D721Med (cell line): ENCODE measurements at regions not wholly inside any gene's neighbourhood (a gene's known extent, or its start where the extent isn't known, plus 50 kb on each side); places are given as distances from the start of the nearest gene placed in this dataset.
"Not testable (repeated sequence)": the region's sequence is repeated elsewhere in the genome, so short reads cannot be mapped to it uniquely, and the experiment has no call there.

ENCODE experiments used
- DNase-seq: peaks from one replicate; pipeline ENCODE4 v3.0.0; 2011; ENCODE audit warnings: low spot score; ENCODE audit not compliant: insufficient read length
- FAIRE-seq: peaks from 2 replicates; lab custom pipeline; 2011; peaks lifted over from hg19 to GRCh38; lab: Jason Lieb, UNC
- TF ChIP-seq, protein P1 (sequence below): IDR thresholded peaks from 2 replicates; pipeline ENCODE4 v1.5.1; 2012; ENCODE audit warnings: mild to moderate bottlenecking, control low read depth; ENCODE audit not compliant: insufficient read depth; ENCODE audit errors: missing control alignments

DNA sequence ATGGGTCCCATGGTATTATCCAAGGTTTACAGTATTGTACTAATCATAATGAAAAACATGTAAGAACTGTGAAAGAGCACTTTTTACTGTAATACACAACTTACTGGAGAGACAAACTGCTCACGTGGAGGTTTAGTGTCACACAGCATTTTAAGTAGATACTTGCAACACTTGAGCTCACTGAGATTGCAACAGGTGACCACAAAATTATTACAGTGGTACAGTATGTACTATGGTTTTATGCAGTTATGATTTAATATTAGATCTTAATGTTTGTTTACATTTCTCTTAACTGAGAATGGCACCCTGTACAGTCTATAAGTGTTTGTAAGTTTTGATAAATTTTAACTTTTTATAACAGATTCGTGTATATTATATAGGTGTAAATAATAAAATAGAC, 118.6 kb upstream of the SKOR2 start:
- TF ChIP-seq, protein P1, sequence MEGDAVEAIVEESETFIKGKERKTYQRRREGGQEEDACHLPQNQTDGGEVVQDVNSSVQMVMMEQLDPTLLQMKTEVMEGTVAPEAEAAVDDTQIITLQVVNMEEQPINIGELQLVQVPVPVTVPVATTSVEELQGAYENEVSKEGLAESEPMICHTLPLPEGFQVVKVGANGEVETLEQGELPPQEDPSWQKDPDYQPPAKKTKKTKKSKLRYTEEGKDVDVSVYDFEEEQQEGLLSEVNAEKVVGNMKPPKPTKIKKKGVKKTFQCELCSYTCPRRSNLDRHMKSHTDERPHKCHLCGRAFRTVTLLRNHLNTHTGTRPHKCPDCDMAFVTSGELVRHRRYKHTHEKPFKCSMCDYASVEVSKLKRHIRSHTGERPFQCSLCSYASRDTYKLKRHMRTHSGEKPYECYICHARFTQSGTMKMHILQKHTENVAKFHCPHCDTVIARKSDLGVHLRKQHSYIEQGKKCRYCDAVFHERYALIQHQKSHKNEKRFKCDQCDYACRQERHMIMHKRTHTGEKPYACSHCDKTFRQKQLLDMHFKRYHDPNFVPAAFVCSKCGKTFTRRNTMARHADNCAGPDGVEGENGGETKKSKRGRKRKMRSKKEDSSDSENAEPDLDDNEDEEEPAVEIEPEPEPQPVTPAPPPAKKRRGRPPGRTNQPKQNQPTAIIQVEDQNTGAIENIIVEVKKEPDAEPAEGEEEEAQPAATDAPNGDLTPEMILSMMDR: no peak
- FAIRE-seq (no peak), DNase-seq (no peak)

DNA sequence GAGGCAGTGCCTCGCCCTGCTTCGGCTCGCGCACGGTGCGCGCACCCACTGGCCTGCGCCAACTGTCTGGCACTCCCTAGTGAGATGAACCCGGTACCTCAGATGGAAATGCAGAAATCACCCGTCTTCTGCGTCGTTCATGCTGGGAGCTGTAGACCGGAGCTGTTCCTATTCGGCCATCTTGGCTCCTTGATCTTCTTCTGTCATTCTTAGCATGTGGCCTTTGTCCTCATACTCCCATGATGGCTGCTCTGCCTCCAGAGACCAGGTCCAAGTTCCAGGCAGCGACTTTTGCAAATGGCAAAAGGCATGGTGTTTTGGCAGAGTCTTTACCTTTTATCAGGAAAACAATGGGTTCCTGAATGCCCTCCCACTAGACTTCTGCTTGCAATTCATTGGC, 102.6 kb upstream of the SKOR2 start:
- not testable (repeated sequence) for FAIRE-seq

DNA sequence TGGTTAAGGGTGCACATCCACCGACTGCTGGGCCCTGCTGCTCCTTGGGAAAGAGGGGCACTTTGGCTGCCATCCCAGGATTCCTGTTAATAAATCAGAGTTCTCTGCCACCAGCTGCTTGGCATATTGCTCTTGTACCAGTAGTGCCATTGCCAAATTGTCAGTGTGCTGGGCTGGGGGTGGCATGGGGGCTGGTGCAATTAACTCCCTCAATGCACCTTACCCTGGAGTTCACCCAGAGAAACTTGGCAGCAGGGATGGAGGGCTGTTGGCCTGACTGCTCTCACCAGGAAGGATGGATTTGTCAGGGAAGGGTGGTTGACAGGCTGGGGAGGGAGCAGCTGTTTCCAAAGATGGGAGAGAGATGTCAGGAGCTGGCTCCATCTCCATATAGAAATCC, 94.6 kb upstream of the SKOR2 start:
- FAIRE-seq (no peak), DNase-seq (no peak)
- TF ChIP-seq, protein P1: no peak

More for the DNA sequence above, 102.6 kb upstream of the SKOR2 start:
- DNase-seq: not testable (repeated sequence)

DNA sequence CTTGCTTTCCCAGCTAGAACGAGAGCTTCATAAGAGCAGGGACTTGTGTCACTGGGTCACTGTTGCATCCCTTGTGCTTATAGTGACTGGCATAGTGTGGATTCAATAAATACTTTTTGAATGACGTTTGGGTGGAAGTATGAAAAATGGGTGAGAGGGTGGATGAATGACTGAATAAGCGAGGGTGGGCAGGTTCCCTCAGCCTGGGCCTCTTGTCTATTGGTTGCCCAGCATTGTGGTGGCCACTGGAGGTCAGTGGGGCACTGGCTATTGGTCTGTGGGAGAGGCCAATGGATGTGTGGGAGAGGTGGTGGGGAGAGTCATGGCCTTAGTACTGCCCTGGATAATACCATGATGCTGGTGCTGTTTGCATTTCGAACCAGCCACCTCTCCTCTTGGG, 93.8 kb upstream of the SKOR2 start:
- no peak for FAIRE-seq
- TF ChIP-seq, protein P1: no peak

DNA sequence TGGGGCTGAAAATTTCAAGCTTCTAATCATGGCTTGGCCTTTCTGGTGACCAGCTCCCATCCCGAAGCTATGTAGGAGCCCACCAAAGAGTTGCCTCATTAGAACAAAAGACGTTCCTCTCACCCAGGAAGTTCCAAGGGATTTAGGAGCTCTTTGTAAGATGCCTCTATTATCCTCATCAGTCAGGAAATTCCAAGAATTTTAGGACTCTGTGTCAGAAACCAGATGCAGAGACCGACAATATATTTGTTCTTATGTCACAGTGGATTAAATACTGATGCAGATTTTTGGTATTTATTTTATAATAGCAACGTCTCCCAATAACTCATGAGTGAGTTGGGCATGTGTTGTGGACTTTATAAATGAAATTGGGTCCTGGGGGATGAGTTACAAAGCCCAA, 91.8 kb upstream of the SKOR2 start:
- DNase-seq: no peak
- TF ChIP-seq, protein P1: no peak

More for the DNA sequence above, 93.8 kb upstream of the SKOR2 start:
- no peak for DNase-seq

DNA sequence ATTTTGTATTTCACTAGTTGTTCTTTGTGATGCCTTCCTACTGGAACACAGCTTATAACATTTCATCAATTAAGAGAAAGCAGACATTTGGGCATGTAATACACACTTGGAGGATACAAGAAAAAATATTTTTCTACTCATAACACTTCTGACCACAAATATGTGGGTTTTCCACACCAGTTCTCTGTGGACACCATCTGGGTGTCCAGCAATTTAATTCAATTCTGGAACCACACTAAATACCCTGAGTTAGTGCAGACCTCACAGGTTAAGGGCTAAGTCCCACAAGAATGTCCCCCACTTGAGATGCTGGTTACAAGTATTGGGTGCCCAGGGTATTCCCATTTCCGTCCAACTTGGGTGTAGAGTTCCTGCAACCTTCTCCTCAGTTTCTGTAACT, 91.1 kb upstream of the SKOR2 start:
- no peak for DNase-seq
- no peak for FAIRE-seq
- TF ChIP-seq, protein P1: no peak

More for the DNA sequence above, 91.8 kb upstream of the SKOR2 start:
- FAIRE-seq: no peak

DNA sequence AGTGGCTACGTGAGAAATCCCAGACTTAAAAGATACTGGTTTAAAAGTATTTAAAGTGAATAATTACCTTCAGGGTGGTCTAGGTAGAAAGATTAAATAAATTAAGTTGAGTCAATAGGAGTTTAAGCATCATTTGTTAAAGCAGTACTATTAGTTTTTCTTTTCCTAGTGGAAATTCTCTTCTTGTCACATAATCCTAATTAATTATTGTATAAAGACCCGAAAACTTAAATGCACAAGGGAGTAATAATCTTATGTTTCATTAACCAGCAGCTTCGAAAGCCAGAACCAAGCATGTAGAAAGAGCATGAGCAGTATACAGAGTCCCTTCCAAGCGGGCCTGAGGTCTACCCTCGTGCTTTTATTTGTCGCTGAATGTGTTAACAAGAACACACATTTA, 90.2 kb upstream of the SKOR2 start:
- DNase-seq (no peak), FAIRE-seq (no peak)
- TF ChIP-seq, protein P1: no peak

DNA sequence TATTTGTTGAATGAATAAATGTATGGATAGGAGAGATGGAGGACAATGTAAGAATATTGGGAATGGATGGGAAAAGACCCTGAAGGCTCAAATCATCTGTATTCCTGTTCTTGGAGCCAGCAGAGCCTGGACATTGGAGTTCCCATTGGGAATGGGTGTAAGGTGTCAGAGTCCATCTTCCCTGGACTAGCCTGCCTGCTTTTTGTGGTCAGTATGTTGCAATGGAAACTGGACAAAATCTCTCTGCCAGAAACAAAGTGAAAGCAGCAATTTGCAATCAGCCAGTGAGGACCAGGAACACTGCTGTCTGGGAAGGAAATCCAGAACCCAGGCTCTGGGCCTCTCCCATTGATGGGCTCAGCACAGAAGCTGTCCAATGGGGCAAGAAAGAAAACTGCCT, 83.5 kb upstream of the SKOR2 start:
- TF ChIP-seq, protein P1: no peak
- FAIRE-seq: no peak
- DNase-seq: no peak
